ENCODE measurements at regions not wholly inside any gene's neighbourhood (a gene's known extent, or its start where the extent isn't known, plus 50 kb on each side); places are given as distances from the start of the nearest gene placed in this dataset.
"Not testable (repeated sequence)": the region's sequence is repeated elsewhere in the genome, so short reads cannot be mapped to it uniquely, and the experiment has no call there.

DNA sequence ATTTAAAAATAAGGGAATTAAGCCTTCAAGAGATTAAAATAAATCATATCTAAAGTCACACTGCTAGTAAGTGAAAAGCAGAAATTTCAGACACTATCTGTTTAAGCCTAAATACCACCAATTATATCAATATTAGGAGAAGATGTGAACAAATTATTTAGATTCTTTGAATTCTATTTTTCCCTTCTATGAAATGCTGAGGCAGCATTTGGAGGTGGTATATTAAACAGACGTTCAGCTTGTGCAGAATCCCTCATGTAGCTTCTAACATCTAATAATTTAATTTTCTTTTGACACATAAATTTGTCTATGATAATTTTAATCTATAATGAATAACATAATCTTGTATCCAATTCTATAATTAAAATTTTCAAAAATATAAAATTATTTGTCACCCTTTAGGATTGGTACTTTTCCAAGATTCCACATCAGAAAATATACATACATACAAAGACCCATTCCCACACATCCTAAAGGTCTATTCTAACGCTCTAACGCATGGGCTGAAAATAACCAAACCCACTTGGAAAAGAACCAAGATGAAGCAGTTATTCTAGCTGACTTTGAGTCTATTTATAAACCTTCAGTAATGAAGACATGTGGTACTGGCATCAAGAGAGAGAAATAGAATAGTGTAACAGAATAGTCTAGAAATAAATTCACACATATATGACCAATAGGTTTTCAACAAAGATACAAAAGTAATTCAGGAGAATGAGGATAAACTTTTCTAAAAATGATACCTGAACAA, 751.8 kb downstream of the GALC start:
- DNase-seq (ENCODE audit: low read depth), result no peak

DNA sequence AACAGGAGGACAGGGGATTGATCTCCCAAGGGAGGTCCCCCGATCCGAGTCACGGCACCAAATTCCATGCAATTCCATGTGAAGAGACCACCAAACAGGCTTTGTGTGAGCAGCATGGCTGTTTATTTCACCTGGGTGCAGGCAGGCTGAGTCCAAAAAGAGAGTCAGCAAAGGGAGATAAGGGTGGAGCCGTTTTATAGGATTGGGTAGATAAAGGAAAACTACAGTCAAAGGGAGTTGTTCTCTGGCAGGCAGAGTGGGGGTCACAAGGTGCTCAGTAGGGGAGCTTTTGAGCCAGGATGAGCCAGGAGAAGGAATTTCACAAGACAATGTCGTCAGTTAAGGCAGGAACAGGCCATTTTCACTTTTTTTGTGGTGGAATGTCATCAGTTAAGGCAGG, 752.7 kb downstream of the GALC start:
- not testable (repeated sequence) for DNase-seq (ENCODE audit: low read depth)

- DNase-seq (ENCODE audit: low read depth), result no peak
Measured at GRCh38 chr14:87233806-87234384, 759.1 kb downstream of the GALC start.

- DNase-seq (ENCODE audit: low read depth), result no peak
Measured at GRCh38 chr14:87233266-87233665, 759.7 kb downstream of the GALC start.

- no peak for DNase-seq (ENCODE audit: low read depth)
Measured at GRCh38 chr14:87231336-87232026, 761.5 kb downstream of the GALC start.

DNA sequence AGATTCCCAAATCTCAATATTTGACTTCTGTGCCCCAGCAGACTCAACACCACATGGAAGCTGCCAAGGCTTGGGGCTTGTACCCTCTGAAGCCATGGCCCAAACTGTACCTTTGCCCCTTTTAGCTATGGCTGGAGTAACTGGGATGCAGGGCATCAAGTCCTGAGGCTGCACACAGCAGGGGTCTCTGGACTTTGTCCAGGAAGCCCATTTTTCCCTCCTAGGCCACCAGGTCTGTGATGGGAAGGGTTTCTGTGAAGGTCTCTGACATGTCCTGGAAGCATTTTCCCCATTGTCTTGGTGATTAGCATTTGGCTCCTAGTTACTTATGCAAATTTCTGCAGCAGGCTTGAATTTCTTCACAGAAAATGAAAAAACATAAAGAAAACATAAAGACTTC, 762.3 kb downstream of the GALC start:
- no peak for DNase-seq (ENCODE audit: low read depth)

GRCh38 chr14:87229131-87229530, 763.9 kb downstream of the GALC start:
- DNase-seq (ENCODE audit: low read depth), result no peak

DNA sequence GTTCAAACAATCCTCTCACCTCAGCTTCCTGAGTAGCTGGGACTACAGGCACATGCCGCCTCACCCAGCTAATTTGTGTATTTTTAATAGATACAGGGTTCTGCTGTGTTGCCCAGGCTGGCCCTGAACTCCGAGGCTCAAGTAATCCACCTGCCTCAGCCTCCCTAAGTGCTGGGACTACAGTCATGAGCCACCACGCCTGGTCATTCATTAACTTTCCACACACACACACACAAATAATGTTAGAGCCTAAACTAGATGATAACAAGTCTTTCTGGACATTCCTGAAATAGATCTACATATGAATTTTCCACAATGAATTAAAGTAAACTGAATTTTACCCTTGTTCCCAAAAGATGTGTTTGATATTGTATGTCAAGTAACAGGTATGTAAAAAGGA, 776.0 kb downstream of the GALC start:
- no peak for DNase-seq (ENCODE audit: low read depth)

- DNase-seq (ENCODE audit: low read depth), result no peak
Measured at GRCh38 chr14:87214558-87214957, 778.4 kb downstream of the GALC start.

DNA sequence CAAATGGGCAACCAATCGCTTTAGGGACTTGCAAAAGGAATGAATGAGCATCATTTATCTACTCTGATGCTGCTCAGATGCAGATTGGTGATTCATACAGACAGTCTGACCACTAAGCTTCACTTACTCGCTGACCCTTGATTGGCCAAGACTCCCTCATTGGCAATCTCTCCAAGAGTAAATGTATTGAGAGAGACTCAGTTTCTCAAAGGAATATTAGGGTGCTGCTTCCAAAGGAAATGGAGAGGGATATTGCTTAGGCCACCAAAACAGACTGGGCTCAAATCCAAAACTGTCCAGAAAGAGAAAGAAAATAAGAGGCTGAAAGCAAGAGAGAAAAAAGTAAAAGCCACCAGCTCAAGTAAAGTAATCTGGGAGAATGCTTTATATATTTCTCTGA, 785.2 kb downstream of the GALC start:
- DNase-seq (ENCODE audit: low read depth), result no peak

DNA sequence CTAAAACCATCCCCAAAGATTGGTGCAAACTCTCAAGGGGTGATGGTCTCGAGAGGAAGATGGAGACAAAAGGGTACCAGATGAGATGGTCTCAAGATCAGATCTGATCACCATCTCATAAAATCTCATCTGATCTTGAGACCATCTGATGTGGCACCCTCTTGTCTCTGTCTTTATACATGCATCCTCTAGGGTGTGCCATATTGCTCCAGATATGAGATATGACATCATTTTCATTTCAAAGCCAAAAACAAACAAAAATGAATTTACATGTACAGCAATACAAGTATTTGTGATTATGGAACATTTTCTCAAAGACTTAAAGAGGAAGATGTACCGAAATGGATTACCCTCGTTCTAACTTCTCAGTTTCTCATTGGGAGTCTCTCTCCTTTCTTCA, 787.2 kb downstream of the GALC start:
- no peak for DNase-seq (ENCODE audit: low read depth)

GRCh38 chr14:87203346-87203745, 789.6 kb downstream of the GALC start:
- DNase-seq (ENCODE audit: low read depth), result no peak

DNA sequence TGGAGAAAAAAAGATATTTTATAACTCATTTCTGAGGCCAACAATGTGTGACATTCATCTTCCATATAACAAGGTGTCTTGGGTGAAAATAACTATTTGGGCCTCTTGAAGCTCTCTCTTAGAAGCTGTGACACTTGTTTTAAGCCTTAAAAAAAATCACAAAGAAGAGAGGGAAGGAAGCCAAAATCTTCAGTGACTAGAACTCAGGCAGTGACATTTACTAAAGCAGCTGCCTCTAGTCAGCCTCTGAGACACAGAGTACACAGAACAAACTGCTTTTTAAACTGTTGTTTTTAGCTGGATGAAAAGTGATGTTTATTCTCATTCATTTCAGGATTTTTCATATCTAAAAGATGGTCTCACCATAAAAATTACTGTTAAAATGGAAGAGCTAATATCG, 793.6 kb downstream of the GALC start:
- DNase-seq (ENCODE audit: low read depth), result no peak

DNA sequence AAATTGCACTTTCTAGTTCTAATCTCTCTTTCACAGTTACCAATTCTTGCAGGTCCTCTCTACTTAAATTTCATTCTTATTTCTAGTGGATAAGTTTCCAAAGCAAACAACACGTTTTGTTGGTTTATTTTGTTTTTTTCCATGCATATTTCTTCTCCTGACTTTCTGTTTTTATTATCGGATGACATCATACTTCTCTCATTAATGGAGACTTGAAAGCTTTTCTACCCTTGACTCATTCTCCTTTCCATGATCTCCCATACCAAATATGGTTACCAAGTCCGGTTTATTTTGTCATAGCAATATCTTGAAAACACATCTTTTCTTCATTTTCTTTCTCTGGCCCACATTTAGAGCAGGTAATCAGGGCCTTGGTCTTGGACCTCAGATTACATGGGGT, 796.5 kb downstream of the GALC start:
- DNase-seq (ENCODE audit: low read depth), result no peak

- DNase-seq (ENCODE audit: low read depth), result no peak
Measured at GRCh38 chr14:87187786-87188185, 805.2 kb downstream of the GALC start.

DNA sequence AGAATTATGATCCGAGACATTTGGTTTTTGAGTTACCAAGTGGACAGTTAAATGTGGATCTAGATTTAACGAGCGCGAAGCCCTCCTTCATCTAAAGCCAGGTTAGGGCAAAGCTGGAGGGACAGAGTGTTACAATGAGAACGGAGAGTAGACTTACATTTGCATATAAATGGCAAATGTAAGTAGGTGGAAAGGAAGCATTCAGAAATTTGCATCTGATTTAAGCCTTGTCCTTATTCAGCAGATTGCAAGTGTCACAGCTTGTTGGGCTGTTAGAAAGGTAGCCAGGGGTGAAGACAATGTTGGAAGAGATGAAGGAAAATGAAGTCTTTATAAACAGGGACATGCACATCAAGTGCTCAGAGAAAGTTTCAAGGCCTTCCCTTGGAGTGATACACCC, 806.2 kb downstream of the GALC start:
- DNase-seq (ENCODE audit: low read depth), result no peak

- no peak for DNase-seq (ENCODE audit: low read depth)
Measured at GRCh38 chr14:87185961-87186560, 806.9 kb downstream of the GALC start.

- DNase-seq (ENCODE audit: low read depth), result no peak
Measured at GRCh38 chr14:87184180-87184579, 808.8 kb downstream of the GALC start.

DNA sequence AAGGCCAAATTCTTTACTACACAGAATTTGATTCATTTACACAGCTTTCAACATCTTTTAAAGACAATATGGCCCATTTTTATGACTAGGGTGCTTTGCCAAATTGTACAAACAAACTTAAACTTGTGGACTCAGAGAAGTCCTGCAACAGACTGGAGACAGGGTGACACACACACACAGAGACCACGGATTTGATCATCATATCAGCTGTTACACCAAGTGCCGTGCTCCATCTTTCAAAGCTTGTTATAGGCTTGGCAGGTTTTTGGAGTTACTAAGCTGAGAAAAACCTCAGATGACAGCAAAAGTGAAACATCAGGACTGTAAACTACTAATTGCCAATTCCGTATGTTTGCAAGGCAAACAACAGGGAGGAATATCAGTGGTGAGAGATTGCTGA, 811.7 kb downstream of the GALC start:
- no peak for DNase-seq (ENCODE audit: low read depth)

GRCh38 chr14:87179936-87180335, 813.0 kb downstream of the GALC start:
- peak; percentile 4 for DNase-seq (ENCODE audit: low read depth)

- no peak for DNase-seq (ENCODE audit: low read depth)
Measured at GRCh38 chr14:87178277-87178676, 814.7 kb downstream of the GALC start.

DNA sequence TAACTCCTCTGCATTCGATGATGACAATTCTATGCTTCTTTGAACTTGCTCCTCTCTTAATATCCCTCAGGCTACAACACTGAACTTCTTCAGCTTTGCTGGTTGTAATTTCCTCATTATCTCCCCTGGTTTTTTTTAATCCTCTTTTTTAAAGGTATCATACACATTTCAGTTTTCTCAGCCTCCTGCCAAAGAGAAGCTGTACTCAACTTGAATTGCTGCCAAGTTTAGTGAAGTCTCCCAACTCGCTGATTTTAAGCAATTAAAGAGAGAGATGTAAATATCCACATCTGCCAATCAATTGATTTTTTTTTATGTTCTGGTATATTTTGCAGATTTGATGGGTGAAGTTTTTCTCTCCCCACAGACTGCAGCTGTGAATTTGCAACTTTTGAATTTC, 817.8 kb downstream of the GALC start:
- no peak for DNase-seq (ENCODE audit: low read depth)

GRCh38 chr14:87171141-87171540, 821.8 kb downstream of the GALC start:
- DNase-seq (ENCODE audit: low read depth), result no peak

Measured in iris pigment epithelial cell (primary cell).